Glomerular visceral epithelial cell (primary cell): ENCODE measurements at regions not wholly inside any gene's neighbourhood (a gene's known extent, or its start where the extent isn't known, plus 50 kb on each side); places are given as distances from the start of the nearest gene placed in this dataset.

Experiments used
- DNase-seq: peaks from one replicate; pipeline ENCODE4 v3.0.0-alpha.2; 2016; ENCODE audit errors: extremely low spot score

DNA sequence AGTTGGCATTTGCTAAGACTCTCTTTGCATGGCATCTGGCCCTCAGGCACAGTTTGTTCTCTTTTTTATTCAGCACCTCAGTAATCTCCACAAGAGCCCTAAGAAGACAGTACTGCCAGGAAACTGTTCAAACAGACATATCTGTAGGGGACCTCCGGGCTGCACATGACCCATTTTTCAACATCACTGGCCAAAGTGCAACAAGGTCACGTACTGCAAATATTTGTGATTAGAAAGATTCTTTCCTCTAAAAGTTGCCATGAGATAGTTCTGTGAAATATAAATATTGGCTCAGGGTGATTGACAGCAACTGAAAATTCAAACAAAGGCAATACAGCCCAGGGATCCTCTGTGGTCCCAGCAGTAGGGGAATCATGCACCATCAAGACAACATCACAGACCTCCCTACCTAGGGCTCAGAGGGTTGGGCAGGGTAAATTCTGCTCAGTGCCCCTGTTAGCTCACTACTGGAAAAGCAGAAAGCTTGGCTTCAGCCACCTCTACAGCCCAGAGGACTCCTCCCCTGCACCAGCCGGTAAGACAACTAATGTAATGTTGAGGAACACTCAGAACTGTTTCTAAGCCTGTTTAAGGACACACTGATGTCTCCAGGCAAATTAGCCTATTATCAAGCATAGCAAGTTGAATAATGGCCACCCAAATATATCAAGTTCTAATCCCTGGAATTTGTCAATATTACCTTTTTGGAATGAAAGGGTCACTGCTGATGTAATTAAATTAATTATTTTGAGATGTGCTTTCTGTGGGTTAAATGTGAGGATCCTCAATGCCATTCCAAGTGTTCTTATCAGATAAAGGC, 117.4 kb upstream of the LPP start:
- DNase-seq, result no peak

DNA sequence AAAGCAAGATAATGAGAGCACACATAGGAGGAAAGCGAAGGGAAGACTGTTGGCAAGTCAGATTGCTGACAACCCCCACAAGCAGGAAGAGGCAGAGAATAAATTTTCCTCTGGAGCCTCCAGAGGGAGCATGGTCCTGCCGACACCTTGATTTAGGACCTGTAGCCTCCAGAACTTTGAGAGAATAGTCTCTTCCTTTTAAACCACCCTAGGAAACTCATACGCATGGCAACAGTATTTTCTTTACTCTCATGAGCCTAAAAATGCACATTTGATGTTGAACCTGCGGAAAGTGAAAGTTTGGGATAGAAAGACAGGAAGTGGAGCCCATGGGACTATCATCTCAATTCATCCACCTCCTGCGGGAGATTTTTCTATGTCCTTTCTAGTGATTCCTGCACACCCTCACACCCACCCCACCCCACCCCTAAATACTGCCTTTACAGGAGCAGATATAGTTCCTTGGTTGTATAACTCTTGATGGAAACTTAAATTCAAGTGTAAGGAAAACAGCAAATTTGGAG, 116.7 kb upstream of the LPP start:
- peak; percentile 26 for DNase-seq

DNA sequence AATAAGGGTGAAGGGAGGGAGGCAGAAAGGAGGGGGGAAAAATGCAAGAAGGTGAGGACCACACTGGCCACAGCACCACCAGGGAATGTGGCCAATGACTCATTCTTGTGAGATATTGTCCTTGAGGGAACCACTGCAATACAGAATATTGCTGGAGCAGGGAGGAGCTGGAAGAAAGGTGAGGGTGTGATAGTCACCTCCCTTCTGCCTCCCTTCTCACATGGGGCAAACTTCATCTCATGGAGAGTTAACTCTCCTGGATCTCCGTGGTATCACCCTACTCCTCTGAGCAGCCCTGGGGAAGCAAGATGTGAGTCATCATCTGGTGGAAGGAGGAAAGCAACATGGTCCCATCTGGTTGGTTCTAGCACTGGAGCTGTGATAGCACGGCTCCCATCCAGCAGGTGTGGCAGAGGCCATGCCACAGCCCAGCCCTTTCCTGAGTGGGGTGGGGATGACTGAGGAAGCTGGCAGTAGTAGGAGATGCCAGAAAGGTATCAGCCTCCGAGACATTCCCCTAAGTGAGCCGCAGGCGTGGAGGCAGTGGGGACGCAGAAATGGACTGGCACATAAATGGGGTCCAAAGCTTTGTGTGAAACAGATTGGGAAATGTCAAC, 115.9 kb upstream of the LPP start:
- DNase-seq, result peak; percentile 53

DNA sequence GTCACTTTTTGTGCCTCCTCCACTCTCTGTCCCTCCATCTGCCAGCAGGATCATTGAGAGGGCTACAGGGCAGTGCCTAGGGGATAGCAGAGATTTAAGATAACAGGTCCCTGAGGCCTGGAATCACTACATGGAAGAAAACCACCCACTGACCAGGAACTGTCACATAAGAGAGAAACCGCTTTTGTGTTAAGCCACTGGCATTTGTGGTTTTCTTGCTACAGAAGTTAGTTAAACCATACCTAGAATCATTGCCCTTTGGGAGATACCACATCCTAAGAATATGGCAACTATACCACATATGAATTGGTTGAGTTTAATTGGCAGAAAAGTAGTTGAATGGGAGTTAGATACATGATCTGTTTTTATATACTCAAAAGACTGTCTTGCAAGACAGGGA, 112.8 kb upstream of the LPP start:
- peak; percentile 53 for DNase-seq

DNA sequence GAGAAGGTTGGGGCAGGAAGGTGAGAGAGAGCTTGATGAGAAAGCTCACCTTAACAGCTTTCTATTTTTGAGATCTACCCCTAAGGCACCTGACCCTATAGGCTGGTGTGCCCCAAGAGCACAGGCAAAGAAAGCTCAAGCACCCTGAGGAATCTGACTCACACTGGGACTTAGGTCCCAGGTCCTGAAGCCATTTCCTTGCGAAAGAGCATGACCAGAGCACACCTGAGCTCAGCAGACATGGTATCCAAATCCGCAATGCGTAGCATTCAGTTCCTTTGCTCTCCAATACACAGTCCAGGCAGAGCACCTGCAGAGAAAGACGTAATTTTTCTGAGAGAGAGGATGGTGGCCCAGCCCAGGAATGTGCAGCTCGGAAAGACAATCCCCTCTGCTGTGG, 112.1 kb upstream of the LPP start:
- DNase-seq, result no peak

DNA sequence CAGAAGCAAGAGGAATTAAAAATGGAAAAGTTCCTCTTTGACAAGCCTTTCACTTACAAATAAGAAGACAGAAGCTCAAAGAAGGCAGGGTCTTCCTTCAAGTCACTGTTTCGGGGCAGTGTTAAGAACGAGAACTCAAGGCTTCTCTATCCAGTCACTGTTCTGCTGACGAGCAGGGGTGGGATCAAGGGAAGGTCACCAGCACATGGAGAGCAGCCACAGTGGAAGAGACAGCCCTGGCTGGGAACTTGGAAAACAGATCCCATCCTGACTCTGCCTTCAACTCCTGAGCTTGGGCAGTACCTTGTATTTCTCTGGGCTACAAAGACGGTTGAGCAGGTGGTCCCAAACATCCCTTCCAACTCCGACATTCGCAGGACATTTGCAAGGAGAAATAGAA, 111.5 kb upstream of the LPP start:
- no peak for DNase-seq

DNA sequence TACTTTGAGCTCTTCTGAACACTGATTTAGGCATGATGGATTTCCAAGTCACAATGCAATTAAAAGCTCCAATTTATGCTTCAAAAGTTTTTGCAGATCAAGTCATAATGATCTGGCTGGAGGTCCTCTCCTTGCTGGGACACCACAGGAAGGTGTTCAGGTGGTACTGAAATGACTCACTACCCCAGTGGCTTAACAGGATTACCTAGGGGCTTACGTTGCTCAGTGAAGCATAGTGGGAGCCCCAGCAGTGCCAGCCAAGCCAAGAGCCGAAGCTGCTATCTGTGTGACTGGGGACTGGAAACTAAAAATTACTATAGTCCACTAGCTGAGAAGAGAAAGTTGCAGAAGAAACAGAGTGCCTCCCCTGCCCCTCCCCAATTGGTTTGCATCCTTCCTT, 110.1 kb upstream of the LPP start:
- DNase-seq, result peak; percentile 59

DNA sequence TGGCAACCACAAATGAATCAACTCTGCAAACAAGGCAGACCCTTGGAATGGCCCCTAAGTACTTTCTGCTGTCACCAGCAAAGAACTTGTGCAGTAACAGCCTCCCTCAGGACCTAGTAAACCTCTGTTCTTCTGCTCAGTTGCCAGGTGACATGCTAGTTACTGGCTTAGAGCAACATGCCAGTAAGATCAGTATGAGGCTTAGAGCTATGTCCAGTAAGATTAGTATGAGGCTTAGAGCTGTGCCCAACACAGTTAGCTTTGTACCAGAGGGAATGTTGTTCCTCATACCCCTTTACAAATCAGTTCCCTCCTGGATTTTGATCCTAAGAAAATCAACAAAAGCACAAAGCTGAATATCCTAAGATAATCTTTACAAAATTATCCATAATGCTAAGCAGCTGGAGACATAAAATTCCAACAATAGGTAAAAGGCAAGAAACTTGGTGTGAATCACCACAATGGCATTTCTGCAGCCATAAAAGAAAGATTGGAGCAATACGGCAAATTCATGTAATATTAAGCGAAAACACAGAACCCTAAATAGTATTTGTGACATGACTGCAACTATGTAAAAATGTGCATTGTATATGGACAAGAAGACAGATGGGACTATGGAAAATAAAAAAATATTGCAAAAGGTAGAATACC, 107.3 kb upstream of the LPP start:
- DNase-seq, result peak; percentile 23

DNA sequence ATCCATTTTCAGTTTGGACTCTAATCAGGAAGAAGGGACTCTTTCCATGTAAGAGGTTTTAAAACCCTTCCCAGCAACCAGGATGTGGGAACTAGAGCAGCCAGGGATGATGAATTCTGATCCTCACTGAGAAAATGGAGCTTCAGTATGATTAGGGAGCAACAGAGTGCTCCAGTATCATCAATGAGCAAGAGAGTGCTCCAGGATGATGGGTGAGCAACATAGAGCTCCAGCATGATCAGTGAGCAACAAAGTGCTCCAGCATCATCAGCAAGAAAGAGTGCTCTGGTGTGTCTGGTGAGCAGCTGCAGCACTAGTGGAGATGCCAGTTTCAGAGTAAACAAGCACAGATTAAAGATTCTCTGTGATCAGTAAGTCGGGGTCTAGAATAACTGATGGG, 106.4 kb upstream of the LPP start:
- no peak for DNase-seq

DNA sequence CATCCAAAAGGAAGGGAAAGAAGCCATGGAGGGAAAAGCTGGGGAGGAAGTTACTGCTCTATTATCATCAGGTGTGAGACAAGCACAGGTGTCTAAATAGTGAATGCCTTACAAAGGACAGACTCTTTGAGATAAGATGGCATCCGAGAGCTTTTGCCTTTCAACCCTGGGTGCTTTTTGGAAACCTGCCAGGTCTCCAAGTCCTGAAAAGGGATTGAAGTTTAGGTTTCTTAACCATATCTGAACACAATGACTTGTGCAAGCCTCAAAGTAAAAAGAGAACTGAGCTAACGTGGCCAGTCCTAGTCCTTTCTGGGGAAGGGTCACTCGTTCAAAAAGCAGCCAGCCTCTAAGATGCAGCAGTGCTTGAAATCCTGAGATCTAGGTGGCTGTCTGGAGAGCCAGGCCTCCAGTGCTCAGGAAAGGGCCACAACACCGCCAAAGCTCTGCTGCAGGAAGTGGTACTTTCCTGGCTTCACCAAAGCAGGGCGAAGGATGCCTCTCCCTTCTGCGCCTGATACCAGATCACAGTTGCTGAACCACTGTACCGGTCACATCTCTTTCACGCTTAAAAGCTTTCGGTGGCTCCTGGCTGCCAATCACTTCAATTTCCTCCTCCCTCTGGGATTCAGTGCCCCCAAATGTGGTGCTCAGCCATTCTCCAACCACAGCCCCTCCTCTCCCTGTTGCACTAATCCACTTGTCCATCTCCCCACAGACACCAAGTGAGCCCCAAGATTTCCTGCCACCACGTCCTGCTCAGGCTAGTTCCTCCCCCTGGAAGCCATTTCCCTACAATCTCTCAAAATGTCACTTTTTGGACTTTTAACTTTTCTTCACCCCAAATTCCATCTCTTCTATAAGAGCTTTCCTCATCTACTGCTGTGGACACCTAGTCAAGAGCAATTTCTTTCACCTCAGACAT, 104.1 kb upstream of the LPP start:
- DNase-seq, result no peak

DNA sequence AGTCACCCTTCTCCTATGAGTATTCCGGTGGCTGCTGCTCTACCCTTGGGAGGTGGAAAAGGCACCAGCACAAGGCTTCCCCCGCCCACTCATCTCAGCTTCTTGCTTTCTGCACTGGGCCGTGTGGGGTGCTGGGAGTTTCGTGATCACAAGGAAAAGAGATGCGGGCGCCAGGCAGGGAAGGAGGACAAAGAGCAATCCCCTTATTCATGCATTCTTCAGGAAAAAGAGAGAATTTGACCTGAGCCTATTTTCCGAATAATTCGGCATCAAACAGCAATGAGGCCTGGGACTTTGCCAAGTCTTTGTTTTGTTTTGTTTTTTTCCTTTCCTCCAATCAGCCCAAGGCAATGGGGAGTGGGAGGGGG, 102.2 kb upstream of the LPP start:
- no peak for DNase-seq

DNA sequence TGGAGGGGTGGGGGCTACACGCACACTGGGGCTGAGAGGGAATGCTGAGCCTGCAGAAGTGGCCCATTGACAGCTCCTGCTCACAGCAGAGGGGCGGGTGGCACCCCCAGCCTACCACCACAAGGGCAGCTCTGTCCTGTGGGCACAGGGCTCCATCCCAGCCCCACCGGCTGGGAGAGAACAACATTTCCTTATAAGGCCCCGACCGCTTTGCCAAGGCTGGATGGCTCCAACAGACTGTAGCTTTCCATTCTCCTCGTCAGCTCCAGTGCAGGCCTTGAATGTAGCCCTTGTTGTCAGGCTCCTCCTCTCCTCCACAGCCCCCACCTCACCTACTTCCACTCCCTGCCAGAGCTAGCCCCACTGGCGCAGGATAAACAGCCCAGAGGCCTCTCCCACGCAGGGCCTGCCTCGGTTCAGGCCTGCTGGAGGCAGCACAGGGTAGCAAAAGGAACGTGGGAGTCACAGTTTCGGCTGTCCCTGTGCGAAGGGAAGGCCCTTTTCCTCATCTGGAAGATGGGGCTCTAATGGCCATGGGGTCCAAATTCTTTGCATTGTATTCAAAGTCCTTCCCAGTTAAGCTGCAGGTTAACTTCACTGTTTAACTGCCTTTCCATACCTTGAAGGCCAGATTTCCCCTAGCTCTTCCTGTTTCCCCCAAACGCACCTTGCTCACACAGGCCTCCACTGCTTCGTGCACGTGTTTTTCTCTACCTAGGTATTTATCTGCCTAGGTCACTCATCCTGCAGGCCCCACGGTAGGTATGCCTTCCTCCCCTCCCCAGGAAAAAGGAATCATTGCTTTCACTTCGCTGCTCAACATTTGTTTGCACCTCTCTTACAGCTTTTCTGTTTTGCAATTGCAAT, 101.6 kb upstream of the LPP start:
- no peak for DNase-seq

DNA sequence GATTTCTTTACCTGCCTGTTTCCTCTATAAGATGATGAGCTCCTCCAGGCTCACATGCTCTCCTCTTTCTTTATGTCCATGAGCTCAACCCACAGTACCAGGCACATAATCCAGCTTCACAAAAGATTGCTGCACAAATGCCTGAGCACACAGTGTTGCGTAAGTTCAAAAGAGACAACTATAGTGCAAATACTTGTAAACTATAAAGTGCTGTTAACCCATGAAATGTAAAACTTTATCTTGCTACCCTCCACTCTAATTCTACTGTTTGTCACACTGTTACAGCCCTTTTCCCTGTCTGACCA, 101.0 kb upstream of the LPP start:
- DNase-seq, result no peak

DNA sequence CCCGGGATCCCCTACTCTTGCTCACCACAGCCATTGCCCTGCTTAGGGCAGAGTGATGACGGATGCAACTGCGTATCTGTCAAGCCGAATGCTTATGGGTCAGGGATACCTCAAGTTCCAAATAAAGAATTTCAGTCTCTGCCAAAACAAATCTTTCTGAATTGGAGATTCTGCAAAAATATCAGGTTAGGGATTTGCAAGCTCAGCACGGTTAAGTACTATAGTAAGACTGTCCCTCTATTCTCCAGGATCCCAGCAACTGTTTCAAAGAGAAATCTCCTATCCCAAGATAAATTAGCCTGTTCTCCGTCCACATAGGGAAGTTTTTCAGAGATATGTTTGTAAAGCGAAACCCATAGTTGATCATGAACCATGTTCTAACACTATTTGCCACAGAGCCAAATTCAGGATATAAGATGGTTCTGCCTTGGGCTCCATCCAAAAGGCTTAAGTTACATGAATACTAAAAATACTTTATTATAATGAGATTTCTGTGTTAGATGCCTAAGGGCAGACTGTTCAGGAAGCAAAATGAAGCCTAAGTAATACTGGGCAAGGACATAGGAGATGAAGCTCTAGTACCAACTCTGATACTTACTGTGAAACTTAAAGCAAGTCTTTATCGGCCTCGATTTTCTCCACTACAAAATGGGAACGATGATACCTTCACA, 100.1 kb upstream of the LPP start:
- no peak for DNase-seq

DNA sequence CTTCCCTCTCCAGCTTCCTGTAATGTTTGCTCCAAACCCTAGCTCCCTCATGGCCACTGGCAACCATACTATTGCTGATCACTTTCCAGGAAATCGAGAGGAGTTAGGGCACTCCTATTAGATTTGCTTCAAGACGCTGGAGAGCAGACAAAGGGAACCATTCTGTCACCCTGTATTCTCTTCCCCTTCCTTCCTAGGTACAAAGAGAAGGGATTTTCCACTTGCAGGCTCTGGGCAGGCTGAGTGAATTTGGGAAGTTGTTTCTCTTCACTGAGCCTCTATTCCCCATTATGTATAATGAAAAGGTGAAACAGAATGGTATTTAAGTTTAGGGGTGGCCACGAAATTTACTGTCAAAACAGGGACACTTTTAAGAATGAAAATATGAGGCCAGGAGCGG, 99.4 kb upstream of the LPP start:
- DNase-seq, result no peak

DNA sequence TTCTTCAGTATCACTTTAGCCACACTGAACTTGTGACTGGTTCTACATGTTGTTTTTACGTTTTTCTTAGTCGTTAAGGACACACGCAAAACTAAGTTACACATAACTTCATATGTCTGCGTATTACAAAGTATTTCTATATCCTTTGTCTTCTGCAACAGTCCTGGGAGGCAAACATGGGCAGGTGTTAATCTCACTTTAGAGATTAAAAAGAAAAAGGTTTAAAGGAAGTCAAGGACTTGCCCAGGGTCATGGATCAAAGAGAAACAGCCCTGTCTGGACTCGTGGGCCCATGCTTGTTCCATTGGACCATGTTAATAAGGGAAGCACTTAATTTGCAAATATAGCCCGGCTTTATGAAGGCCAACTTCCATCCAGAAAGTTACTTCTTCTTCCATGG, 98.6 kb upstream of the LPP start:
- no peak for DNase-seq

DNA sequence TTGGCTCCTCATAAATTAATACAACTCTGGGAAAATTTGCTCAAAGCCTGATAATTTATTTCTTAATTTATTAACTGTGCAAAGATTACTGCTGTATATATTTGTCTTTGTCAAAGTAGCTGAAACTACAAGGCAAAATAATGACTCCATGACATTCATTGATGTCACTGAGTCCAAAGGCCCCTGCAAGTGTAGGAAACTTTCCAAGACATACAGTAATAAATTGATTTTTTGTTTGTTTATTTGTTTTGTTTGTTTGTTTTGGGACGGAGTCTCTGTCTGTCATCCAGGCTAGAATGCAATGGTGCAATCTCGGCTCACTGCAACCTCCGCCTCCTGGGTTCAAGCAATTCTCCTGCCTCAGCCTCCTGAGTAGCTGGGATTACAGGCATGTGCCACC, 96.8 kb upstream of the LPP start:
- no peak for DNase-seq

DNA sequence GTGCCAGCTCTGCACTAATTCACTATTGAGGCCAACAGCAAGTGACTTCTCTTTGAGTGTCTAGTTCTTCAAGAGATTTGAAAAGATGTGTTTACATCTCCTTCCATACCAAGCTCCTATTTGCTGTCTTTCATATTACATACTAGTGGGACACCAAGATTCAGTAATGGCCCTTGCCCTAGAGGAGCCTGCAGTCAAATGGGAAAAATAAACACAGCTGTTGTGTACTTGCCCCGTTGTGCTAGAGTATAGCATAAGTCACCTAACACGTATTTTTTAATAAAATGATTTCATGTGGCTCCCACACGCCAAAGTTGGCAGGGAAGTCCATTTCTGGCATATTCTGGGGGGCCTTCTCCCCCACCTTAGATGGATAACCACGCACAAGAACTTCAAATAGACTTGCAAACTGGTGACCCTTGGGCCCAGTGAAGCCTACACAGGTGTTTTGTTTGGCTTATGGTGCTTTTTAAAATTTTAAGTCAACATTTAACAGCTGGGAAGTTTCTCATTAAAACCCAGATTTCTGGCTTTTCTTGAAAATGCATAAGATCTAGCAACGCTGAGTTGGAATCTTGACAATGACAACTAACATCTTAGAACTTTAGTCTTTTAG, 95.3 kb upstream of the LPP start:
- no peak for DNase-seq

DNA sequence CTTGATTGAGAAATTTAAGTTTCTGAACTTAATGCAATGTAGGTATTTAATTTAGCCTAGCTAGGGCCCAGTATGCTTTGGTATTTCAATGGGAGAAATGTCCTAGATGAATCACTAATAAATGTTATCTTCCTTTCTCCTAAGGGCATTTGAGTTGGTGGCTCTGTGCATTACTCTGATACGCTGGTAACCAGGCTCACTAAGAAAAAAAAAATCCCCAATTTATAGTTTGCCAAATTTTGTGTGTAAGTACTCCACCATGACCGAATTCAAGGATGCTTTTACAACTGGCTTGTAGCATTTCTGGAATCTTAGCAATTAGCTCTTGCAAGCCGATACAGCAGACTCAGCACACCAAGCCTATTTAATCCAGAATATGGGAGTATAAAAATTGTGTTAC, 94.6 kb upstream of the LPP start:
- DNase-seq, result no peak

DNA sequence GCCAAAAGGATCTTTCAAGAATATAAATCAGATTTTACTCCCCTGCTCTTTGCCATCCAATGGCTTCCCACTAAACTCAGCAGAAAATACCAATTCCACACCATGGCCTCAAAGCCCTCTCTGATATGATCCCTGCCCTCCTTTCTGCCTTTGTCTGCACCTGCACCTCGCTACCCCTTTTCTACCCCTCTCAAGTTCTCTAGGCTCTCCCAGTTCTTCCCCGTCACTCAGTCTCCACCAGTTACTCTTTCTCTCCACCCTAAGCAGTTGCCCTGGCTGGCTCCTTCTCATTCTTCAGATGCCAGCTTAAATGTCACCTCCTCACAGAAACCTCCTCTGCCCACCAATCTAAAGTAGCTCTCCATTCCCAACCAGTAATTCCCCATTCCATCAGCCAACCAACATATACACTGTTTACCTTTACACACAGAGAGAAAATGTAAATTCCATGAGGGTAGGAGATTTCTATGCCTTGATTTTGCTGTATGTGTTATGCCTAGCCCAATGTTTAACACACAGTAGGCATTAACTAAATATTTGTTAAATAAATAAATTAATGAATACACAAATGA, 93.6 kb upstream of the LPP start:
- no peak for DNase-seq
